NCI-H345 (cell line): ENCODE measurements at regions not wholly inside any gene's neighbourhood (a gene's known extent, or its start where the extent isn't known, plus 50 kb on each side); places are given as distances from the start of the nearest gene placed in this dataset.
A peak's percentile ranks its signal among the peaks of the same experiment; 100 is the strongest.
"Not testable (repeated sequence)": the region's sequence is repeated elsewhere in the genome, so short reads cannot be mapped to it uniquely, and the experiment has no call there.

Experiments
- DNase-seq: peaks from one replicate; lab custom pipeline; 2025; lab: John Stamatoyannopoulos, UW

DNA sequence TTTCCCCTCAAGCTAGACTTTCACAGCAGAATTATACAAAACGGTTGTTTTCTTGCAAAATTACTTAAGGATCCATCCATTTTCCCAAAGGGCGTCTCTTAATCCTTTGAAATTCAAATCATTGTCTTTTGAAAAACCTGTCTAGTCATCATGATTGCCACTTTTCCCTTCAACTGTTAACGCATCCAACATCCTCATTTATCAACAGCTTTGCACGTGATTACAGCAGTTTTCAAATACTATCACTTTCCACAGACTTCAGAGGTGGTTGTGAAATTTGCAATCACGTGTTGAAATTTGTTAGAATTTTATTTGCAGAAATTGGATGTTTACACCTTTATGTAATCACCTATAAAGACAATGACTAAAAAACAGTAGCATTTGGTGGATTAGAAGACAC is 304.4 kb upstream of the SLC39A10 start:
- DNase-seq = no peak

GRCh38 chr2:195343942-195344530 is 313.0 kb upstream of the SLC39A10 start:
- no peak for DNase-seq

GRCh38 chr2:195343540-195343939 is 313.5 kb upstream of the SLC39A10 start:
- no peak for DNase-seq

DNA sequence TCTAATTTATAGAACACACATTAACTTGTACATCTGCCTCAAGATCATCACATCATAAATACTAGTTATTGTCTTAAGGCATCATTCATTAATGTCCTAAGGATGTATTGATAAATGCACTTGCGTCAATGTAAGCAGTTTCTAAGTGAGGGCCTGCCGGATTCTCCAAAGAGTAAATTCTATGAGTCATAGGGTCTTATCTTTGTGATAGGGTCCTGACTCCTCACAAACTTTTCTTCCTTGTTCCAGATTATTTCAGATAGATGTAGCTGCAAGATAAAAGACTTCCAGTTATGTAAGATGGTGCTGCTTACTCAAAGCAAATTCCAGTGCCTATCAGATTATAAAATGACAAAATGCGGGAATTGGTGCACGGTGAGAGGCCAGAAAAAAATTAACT is 315.0 kb upstream of the SLC39A10 start:
- no peak for DNase-seq

DNA sequence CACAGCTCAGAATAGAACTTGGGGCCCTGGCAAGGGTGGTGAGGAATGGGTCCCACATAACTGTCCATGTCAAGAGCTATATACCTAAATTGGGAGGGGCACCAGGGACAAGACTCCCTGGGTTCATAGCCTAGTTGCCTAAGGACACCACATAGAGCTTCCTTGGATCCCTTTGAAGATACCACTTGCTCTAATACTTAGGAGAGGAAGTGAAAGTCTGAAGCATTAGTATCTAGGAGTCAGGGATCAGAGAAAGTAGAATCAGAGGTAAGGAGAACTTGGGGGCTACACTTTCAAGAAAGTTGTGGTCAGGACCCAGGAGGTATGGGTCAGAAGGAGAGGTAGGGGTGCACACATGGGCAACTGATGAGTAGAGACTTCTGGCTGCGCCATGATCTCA is 318.2 kb upstream of the SLC39A10 start:
- DNase-seq = no peak

- no peak for DNase-seq
Observed at GRCh38 chr2:195337597-195337996, 319.4 kb upstream of the SLC39A10 start.

DNA sequence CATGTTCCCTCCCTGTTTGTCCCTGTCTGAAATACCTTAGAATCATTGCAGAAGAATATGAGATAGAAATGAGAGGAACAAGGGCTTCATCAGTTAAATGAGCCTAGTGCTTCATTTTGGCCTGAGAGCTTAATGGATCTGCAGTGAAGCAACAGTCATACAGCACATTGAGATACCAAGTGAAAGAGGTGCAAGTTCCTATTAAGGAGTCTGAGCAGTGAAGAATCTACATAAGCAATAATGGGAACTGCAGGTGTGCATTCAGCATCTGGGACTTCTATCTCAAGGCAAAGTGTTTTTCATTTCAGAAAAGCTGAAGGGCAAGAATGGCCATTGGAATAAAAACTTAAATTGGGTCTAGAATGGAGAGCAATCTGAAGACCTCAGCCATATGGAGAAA is 323.2 kb upstream of the SLC39A10 start:
- no peak for DNase-seq

- no peak for DNase-seq
Observed at GRCh38 chr2:195331966-195332365, 325.1 kb upstream of the SLC39A10 start.

GRCh38 chr2:195331129-195331528 is 325.9 kb upstream of the SLC39A10 start:
- no peak for DNase-seq

GRCh38 chr2:195330513-195330956 is 326.5 kb upstream of the SLC39A10 start:
- no peak for DNase-seq

DNA sequence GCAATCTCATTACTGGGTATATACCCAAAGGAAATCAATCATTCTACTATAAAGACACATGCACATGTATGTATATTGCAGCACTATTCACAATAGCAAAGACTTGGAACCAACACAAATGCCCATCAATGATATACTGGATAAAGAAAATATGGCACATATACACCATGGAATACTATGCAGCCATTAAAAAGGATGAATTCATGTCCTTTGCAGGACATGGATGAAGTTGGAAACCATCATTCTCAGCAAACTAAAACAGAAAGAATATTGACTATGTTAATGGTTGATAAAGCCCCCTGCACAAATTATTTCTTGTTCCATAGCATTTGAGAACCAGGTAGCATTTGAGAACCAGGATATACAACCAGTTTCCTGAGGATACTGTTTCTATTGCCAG is 327.2 kb upstream of the SLC39A10 start:
- not testable (repeated sequence) for DNase-seq

DNA sequence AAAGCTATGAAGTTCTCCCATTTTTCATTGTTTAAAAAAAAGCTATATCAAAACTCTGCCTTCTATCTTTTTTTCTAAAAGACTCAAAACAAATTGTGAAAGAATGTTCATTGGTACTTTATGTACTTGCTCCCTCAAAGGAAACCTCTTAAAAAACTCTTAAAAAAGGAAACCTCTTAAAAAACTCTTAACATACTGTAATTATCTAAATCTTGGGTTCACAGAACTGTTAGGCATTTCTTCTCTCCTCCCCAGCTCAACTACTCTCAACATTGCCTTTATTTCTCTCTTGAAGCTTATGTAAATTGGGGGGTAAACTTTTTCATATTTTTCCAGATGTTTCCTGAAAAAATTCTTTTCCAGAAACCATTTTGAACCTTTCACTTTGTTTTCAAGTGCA is 330.5 kb upstream of the SLC39A10 start:
- no peak for DNase-seq

- peak; percentile 22 for DNase-seq
Observed at GRCh38 chr2:195322324-195322723, 334.7 kb upstream of the SLC39A10 start.

DNA sequence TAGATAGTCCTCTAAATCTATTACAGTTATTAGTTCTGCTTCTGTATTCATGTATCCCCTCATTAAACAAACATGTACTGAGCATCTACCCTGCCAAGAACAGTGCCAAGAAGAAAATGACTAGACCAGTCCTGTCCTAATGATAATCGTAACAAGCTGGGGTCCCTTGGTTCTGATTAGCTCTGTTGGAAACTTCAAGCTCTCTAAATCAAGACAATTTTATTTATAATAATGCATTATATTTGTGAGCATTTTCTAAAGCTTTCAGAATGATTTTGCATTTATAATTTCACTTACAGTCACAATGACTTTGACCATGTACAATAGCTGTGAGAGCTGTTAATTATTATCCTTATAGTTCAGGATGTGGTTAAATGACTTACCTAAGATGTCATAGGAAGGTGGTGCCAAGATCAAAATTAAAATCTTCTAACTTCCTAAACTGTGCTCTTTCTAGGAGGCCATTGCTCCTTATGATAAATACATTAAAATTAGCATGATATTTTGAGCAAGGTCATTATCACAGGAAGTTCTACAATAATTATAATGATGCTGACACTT is 336.5 kb upstream of the SLC39A10 start:
- DNase-seq = no peak

DNA sequence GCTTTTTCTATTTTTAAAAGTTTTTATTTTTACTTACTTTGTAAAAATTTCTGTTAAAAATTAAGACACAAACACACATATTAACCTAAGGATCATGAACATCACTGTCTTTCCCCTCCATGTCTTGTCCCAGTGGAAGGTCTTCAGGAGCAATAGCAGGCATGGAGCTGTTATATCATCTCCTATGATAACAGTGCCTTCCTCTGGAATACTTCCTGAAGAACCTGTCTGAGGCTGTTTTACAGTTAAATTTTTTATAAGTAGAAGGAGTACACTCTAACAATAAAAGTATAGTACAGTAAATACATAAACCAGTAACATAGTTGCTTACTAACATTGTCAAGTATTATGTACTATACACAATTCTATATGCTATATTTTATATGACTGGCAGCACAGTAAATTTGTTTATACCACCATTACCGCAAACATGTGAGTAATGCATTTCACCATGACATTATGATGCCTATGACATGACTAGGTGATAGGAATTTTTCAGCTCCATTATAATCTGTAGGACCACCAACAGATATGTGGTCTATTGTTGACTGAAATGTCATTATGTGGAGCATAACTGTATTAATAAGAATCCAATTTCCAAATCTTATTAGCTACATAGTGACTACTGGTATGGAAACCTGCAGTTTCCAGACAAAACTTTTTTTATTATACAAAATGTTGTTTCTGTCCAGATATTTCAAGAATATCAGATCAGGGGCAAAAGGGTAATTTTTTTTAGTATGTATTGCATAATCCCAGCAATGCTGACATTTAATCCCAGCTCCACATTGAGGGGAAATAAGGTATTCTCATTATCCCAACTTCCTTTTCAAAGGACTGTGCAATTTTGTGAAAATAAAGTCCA is 337.2 kb upstream of the SLC39A10 start:
- no peak for DNase-seq

DNA sequence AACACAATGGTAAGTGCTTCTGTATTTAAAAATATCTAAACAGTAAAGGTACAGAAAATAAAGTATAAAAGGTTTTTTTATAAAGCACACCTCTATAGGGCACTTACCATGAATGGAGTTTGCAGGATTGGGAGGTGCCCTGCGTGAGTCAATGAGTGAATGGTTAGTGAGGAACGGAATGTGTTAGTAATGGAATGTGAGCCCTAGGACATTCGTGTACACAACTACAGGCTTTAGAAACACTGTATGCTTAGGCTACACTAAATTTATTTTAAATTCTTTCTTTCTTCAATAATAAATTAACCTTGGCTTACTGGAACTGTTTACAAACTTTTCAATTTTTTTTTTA is 337.9 kb upstream of the SLC39A10 start:
- DNase-seq = no peak

- DNase-seq = peak; percentile 52
Observed at GRCh38 chr2:195318440-195319111, 338.4 kb upstream of the SLC39A10 start.

- DNase-seq = no peak
Observed at GRCh38 chr2:195317550-195317949, 339.5 kb upstream of the SLC39A10 start.

DNA sequence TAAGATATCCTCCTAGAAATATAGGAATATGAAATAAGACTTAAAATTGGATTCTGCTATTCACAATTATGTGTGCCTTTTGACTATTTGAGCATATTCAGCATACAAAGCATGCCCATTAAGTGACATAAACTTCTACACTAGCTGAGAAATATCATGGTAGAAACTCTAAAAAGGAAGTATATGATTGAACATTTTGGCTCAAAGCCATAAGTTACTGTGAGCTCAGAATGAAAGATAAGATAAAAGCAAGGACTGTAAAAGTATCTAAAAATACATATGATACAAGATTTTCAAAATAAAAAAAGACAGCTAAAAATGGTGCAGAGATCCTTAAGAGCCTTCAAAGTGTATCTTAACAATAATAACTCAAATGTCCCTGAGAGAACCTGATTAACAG is 340.5 kb upstream of the SLC39A10 start:
- no peak for DNase-seq

GRCh38 chr2:195313962-195314361 is 343.1 kb upstream of the SLC39A10 start:
- DNase-seq = no peak

- DNase-seq = no peak
Observed at GRCh38 chr2:195312662-195313061, 344.4 kb upstream of the SLC39A10 start.

DNA sequence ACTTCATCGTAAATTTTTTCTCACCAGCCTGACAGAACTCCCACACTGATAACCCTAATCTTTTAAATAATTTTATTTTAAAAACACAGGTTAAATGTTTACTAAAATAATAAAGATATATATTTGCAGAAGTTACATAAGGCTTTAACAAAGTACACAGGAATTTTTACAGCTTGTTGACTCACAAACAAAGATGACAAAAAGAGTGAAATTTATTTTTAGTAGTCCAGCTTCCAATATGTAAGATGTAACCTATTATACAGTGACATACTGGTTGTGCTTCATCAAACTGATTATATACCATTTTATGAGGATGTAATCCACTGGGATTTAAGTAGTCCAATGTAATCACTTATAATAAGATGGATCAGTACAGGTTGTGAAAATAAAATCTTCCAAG is 348.9 kb upstream of the SLC39A10 start:
- DNase-seq = no peak

DNA sequence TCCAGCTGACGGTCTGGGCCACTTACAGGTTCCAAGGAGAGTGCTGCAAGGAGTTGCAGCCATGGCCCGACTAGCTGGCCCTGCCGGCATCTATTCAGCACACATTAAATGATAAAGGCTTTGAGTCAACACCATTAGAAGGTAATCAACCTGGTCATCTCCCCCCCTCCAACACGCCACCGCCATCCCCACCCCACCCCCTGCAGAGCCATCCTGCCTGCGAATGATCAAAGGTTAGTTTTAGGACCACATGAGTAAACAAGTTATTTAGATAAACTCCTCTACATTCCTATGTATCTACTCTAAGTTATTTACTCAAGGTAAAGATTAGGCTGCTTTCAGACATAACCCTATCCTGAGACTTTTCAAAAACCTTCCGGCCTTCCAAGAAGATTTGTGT is 349.3 kb upstream of the SLC39A10 start:
- DNase-seq = no peak
